ENCODE measurements at regions not wholly inside any gene's neighbourhood (a gene's known extent, or its start where the extent isn't known, plus 50 kb on each side); places are given as distances from the start of the nearest gene placed in this dataset.
"Not testable (repeated sequence)": the region's sequence is repeated elsewhere in the genome, so short reads cannot be mapped to it uniquely, and the experiment has no call there.

DNA sequence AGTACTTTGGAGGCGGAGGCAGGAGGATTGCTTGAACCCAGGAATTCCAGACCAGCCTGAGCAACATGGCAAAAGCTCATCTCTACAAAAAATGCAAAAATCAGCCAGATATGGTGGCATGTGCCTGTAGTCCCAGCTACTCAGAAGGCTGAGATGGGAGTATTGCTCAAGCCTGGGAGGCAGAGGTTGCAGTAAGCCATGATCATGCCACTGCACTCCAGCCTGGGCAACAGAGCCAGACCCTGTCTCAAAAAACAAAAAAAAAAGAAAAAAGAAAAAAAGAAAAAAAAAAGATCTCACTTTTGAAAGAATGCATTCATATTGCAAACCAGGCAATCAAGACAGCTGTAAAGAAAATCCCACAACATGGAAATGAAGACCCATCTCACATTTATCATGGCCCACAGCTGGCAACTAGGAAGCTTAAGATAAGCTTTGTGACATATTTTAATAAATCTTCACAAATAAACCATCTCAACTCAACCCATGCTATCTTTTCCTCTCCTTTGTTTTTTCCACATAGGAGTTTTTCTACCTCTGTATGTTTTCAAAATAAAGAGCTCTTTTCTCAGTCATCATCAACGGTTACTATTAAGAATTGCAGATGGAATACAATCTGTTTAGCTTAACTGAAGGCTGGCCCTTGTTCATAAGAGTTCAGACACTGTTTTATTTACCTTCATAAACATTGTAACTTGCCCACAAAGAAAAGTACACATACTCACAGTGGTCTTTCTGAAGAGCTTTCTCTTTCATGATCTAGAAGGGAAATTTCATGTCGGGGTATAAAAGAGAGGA is 137.0 kb downstream of the MREG start:
- no peaks in the 10 kb centered on the region for H3K4me1 Mint-ChIP-seq

DNA sequence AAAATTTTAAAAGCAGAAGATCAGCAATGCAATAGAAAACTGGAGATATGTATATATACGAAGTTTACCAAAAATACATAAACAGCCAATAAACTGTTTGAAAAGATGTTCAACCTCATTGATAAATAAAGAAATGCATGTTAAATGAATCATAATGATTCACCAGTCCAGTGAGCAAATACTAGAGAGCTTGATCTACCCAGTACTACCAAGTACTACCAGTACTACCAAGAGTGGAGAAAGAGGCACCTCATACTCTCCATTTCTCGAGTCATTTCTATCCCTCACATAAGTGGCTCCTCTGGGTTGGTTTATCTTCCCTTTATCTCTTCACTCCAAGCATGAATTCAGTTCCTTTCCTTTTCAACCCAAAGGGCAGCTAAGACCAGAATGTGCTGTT is 138.9 kb downstream of the MREG start:
- Mint-ChIP-seq H3K4me1 (no peaks in the 10 kb centered on the region), H3K27me3 (peaks cover 18% of the 10 kb centered on the region), H3K27ac (no peak overlapping the region), H3K9me3 (no peaks in the 10 kb centered on the region), H3K36me3 (no peaks in the 10 kb centered on the region), H3K4me3 (no peak overlapping the region)
- CTCF ChIA-PET: interaction anchor here (1.0 kb wide), 1 partner anchor 422 kb away, joined by 3 read pairs; no protein-coding TSS in a partner anchor
- no peak for DNase-seq

More for the DNA sequence above, 137.0 kb downstream of the MREG start:
- H3K36me3 Mint-ChIP-seq: no peaks in the 10 kb centered on the region
- no peak overlapping the region for H3K27ac Mint-ChIP-seq
- H3K9me3 Mint-ChIP-seq: no peaks in the 10 kb centered on the region
- peaks cover 25% of the 10 kb centered on the region for H3K27me3 Mint-ChIP-seq
- CTCF ChIA-PET: no interaction called here
- no peak for DNase-seq
- no peak overlapping the region for H3K4me3 Mint-ChIP-seq

- Mint-ChIP-seq H3K4me3 (no peak overlapping the region), H3K9me3 (no peaks in the 10 kb centered on the region), H3K27ac (no peak overlapping the region), H3K27me3 (peaks cover 10% of the 10 kb centered on the region), H3K36me3 (no peaks in the 10 kb centered on the region), H3K4me1 (no peaks in the 10 kb centered on the region)
- CTCF ChIA-PET: interaction anchor here (1.6 kb wide), 1 partner anchor 37 kb away, joined by 4 read pairs; no protein-coding TSS in a partner anchor
- no peak for DNase-seq
Observed at GRCh38 chr2:215870986-215871385, 142.4 kb downstream of the MREG start.

DNA sequence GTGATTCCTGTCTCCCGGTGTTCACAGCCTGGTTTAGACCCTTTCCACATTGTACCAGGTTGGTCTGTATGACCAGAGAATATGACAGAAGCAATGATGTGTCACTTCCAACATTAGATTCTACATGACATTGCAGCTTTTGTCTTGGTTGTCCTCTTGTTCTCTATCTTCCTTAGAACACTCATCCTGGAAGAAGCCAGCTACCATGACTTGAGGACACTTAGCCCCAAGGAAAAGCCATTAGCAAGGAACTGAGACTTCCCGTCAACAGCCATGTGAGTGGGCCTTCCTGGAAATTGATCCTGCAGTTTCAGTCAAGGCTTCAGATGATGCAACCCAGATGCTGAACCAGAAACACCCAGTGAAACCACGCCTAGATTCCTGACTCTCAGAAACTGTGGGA is 143.3 kb downstream of the MREG start:
- H3K27ac Mint-ChIP-seq: no peak overlapping the region
- H3K9me3 Mint-ChIP-seq: no peaks in the 10 kb centered on the region
- peaks cover 7% of the 10 kb centered on the region for H3K27me3 Mint-ChIP-seq
- no peaks in the 10 kb centered on the region for H3K36me3 Mint-ChIP-seq
- CTCF ChIA-PET: interaction anchor here (1.6 kb wide), 1 partner anchor 38 kb away, joined by 4 read pairs; no protein-coding TSS in a partner anchor
- no peaks in the 10 kb centered on the region for H3K4me1 Mint-ChIP-seq
- no peak for DNase-seq
- no peak overlapping the region for H3K4me3 Mint-ChIP-seq

- CTCF ChIA-PET: no interaction called here
- H3K36me3 Mint-ChIP-seq: no peaks in the 10 kb centered on the region
- no peak overlapping the region for H3K4me3 Mint-ChIP-seq
- no peaks in the 10 kb centered on the region for H3K4me1 Mint-ChIP-seq
- H3K27ac Mint-ChIP-seq: no peak overlapping the region
- no peaks in the 10 kb centered on the region for H3K9me3 Mint-ChIP-seq
- no peak for DNase-seq
- H3K27me3 Mint-ChIP-seq: peaks cover 7% of the 10 kb centered on the region
Observed at GRCh38 chr2:215868846-215869543, 144.4 kb downstream of the MREG start.

- Mint-ChIP-seq H3K36me3 (no peaks in the 10 kb centered on the region), H3K4me3 (no peak overlapping the region), H3K4me1 (no peaks in the 10 kb centered on the region), H3K9me3 (no peaks in the 10 kb centered on the region), H3K27me3 (peaks cover 6% of the 10 kb centered on the region), H3K27ac (no peak overlapping the region)
- CTCF ChIA-PET: no interaction called here
- no peak for DNase-seq
Observed at GRCh38 chr2:215866606-215867005, 146.7 kb downstream of the MREG start.

DNA sequence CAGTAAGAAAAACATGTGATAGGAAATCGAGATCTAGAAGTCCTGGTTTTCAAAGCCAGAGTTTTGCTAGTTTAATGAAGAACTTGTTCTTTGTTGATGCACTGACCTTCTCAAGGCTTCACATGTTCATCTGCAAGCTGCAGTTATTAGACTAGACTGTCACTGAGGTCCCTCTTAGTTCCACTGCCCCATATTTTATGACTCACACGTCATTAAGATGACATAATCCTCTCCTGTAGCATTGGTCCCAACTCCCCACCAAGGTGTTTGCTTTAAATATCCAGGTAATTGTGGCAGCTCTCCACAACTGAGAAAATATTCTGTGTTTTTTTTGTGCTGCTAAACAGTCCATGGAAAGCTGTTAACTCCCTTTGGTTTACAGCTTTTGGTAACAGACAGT is 149.7 kb downstream of the MREG start:
- CTCF ChIA-PET: no interaction called here
- Mint-ChIP-seq H3K4me3 (no peak overlapping the region), H3K27me3 (peaks cover 8% of the 10 kb centered on the region), H3K36me3 (no peaks in the 10 kb centered on the region), H3K9me3 (no peaks in the 10 kb centered on the region), H3K4me1 (no peaks in the 10 kb centered on the region), H3K27ac (no peak overlapping the region)
- DNase-seq: no peak

DNA sequence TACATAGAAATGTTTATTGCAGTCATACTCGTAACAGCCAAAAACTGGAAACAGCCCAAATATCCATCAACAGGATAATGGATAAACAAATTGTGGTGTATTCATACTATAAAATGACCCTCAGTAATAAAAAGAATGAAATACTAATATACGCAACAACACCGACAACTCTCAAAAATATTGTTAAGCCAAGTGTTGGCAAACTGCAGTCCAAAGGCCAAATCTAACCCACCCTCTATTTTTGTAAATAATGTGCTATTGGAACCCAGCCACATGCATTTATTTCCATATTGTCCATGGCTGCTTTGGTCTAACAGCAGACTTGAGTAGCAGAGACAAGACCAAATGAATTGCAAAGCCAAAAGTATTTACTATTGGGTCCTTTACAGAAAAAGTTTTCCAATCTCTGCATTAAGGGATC is 151.0 kb downstream of the MREG start:
- no peak for DNase-seq
- H3K27ac Mint-ChIP-seq: no peak overlapping the region
- H3K27me3 Mint-ChIP-seq: peaks cover 8% of the 10 kb centered on the region
- CTCF ChIA-PET: no interaction called here
- H3K4me3 Mint-ChIP-seq: no peak overlapping the region
- no peaks in the 10 kb centered on the region for H3K4me1 Mint-ChIP-seq
- H3K36me3 Mint-ChIP-seq: no peaks in the 10 kb centered on the region
- no peaks in the 10 kb centered on the region for H3K9me3 Mint-ChIP-seq

GRCh38 chr2:215861607-215862350 is 151.6 kb downstream of the MREG start:
- DNase-seq: no peak
- Mint-ChIP-seq H3K4me1 (no peaks in the 10 kb centered on the region), H3K36me3 (no peaks in the 10 kb centered on the region), H3K27ac (no peak overlapping the region), H3K4me3 (no peak overlapping the region), H3K9me3 (no peaks in the 10 kb centered on the region), H3K27me3 (peaks cover 10% of the 10 kb centered on the region)
- CTCF ChIA-PET: no interaction called here

- Mint-ChIP-seq H3K4me3 (no peak overlapping the region), H3K9me3 (peaks cover 10% of the 10 kb centered on the region), H3K36me3 (peaks cover 2% of the 10 kb centered on the region), H3K27ac (no peak overlapping the region), H3K27me3 (peaks cover 6% of the 10 kb centered on the region), H3K4me1 (no peaks in the 10 kb centered on the region)
- CTCF ChIA-PET: no interaction called here
- no peak for DNase-seq
Observed at GRCh38 chr2:215856080-215856479, 157.3 kb downstream of the MREG start.

DNA sequence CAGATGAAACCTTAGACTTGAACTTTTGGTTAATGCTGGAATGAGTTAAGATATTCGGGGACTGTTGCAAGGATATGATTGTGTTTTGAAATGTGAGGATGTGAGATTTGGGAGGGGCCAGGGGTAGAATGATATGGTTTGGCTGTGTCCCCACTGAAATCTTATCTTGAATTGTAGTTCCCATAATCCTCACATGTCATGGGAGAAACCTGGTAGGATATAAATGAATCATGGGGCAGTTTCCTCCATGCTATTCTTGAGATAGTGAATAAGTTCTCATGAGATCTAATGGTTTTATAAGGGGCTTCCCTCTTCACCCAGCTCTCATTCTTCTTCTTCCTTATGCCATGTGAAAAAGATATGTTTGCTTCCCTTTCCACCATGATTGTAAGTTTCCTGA is 158.0 kb downstream of the MREG start:
- H3K4me3 Mint-ChIP-seq, H3K9me3 Mint-ChIP-seq, CTCF ChIA-PET: not testable (repeated sequence)

GRCh38 chr2:215854008-215854407 is 159.3 kb downstream of the MREG start:
- Mint-ChIP-seq H3K9me3 (peaks cover 10% of the 10 kb centered on the region), H3K27me3 (peaks cover 6% of the 10 kb centered on the region), H3K36me3 (peaks cover 2% of the 10 kb centered on the region), H3K27ac (no peak overlapping the region), H3K4me1 (no peaks in the 10 kb centered on the region), H3K4me3 (no peak overlapping the region)
- no peak for DNase-seq
- CTCF ChIA-PET: no interaction called here

More for the DNA sequence above, 158.0 kb downstream of the MREG start:
- not testable (repeated sequence) for H3K36me3 Mint-ChIP-seq, H3K4me1 Mint-ChIP-seq, H3K27me3 Mint-ChIP-seq, H3K27ac Mint-ChIP-seq, DNase-seq

DNA sequence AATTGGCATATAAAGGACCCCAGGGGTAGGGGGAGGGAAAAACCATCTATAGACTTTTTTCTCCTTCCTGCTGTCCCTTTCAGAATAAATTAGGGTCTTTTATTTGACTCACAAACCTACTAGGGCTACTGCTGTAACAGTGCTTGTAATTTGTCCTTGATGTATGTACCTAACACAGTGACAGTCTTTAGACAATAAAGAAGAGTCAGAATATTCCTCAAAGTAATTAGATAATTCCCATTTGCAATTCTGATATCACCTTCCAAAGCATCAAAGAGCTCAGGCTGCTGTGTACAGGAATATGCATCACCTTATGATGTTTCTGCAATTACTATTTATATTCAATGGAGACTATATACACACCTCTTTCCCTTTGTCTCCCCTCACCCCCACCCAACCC is 161.7 kb downstream of the MREG start:
- Mint-ChIP-seq H3K9me3 (peaks cover 10% of the 10 kb centered on the region), H3K27ac (no peak overlapping the region), H3K27me3 (peaks cover 4% of the 10 kb centered on the region), H3K4me1 (no peaks in the 10 kb centered on the region), H3K4me3 (no peak overlapping the region), H3K36me3 (peaks cover 2% of the 10 kb centered on the region)
- no peak for DNase-seq
- CTCF ChIA-PET: no interaction called here

DNA sequence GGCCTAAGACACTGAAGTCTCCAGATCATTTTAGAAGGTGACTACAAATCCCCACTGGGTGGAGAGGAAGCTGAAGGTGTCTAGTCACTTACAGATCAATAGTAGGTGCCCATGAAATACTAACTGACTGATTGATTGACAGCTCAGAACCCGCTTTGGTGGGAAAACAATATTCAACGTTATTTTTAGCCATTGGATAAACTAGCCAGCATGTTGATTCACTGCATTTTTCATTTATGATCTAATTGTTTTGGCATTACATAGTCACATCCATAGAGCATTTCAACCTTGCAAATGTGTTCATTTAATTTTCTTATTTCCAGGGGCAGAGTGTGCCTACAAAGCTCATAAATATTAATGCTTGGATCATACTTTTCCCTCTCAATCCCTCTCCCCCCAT is 162.3 kb downstream of the MREG start:
- no peak for DNase-seq
- CTCF ChIA-PET: interaction anchor here (0.8 kb wide), 1 partner anchor 80 kb away, joined by 3 read pairs; no protein-coding TSS in a partner anchor

More for the DNA sequence above, 162.3 kb downstream of the MREG start:
- peaks cover 10% of the 10 kb centered on the region for H3K9me3 Mint-ChIP-seq
- H3K4me3 Mint-ChIP-seq: no peak overlapping the region
- peaks cover 2% of the 10 kb centered on the region for H3K36me3 Mint-ChIP-seq
- H3K27ac Mint-ChIP-seq: no peak overlapping the region
- H3K4me1 Mint-ChIP-seq: no peaks in the 10 kb centered on the region
- peaks cover 4% of the 10 kb centered on the region for H3K27me3 Mint-ChIP-seq

Measured in activated naive CD4-positive, alpha-beta T cell treated with anti-CD3 and anti-CD28 coated beads, Interleukin-2, amount 10 ng/mL, durations not matched to agents 7 days and 5 days (primary cell).